Endothelial cell of umbilical vein (primary cell): ENCODE measurements at regions not wholly inside any gene's neighbourhood (a gene's known extent, or its start where the extent isn't known, plus 50 kb on each side); places are given as distances from the start of the nearest gene placed in this dataset.

Experiments used
- BruUV-seq: library from RNA; stranded (reverse); fragments of 400-500 nt; replicated peaks from 2 replicates; lab custom pipeline; 2021; lab: Mats Ljungman, UMichigan
- CTCF ChIA-PET: fragments of 300-600, 350-600 bp; sonication (Branson Sonifier 250); formaldehyde crosslinking; loops from one replicate; lab custom pipeline; 2021; ENCODE audit warnings: antibody characterized with exemption, inconsistent platforms; lab: Charles Lee
- POLR2A ChIA-PET: fragments of 300-600, 350-600 bp; sonication (Branson Sonifier 250); formaldehyde crosslinking; loops from one replicate; lab custom pipeline; 2021; ENCODE audit warnings: antibody characterized with exemption, inconsistent platforms; lab: Charles Lee
- DNase-seq: peaks from one replicate; pipeline ENCODE4 v3.0.0-alpha.2; 2011; ENCODE audit warnings: low read depth, low spot score
- FAIRE-seq: peaks from 2 replicates; lab custom pipeline; 2011; peaks lifted over from hg19 to GRCh38; lab: Jason Lieb, UNC
- H2AFZ ChIP-seq: 2 replicates; pipeline ENCODE4 v1.6.0; 2012; ENCODE audit warnings: low read depth, low read length, control low read depth, inconsistent platforms
- H3K27ac ChIP-seq: 2 replicates; pipeline ENCODE4 v1.5.1; 2011; ENCODE audit warnings: low read depth, mild to moderate bottlenecking, control low read depth, low read length, moderate library complexity; ENCODE audit not compliant: insufficient read depth
- H3K27me3 ChIP-seq, 2 experiments: 2 replicates each; pipeline versions ENCODE4 v1.6.0 to v1.6.1; 2011; ENCODE audit warnings: low read length in 2 of 2, mixed read lengths in 1 of 2; ENCODE audit not compliant: control insufficient read depth in 2 of 2, insufficient read depth in 2 of 2
- H3K36me3 ChIP-seq, 2 experiments: 2 replicates in 1 of 2; 3 replicates in 1 of 2; pipeline ENCODE4 v1.5.1; 2011; ENCODE audit warnings: low read length in 2 of 2, mild to moderate bottlenecking in 1 of 2, moderate library complexity in 1 of 2; ENCODE audit not compliant: control insufficient read depth in 2 of 2, insufficient read depth in 2 of 2; ENCODE audit errors: extremely low read depth in 1 of 2
- H3K4me1 ChIP-seq: 3 replicates; pipeline ENCODE4 v1.5.1; 2011; ENCODE audit warnings: mild to moderate bottlenecking, low read length; ENCODE audit not compliant: control insufficient read depth, insufficient read depth; ENCODE audit errors: extremely low read depth
- H3K4me2 ChIP-seq: 2 replicates; pipeline ENCODE4 v1.6.1; 2011; ENCODE audit warnings: low read length, control low read depth, mixed read lengths; ENCODE audit not compliant: insufficient read depth
- H3K4me3 ChIP-seq, 3 experiments: fragments of 200-600 bp in 1 of 3; sonication (generic), shearing (Covaris generic) in 1 of 3; replicated peaks in 1 of 3; 2 replicates each; pipeline ENCODE4 v1.5.1; 2011 to 2016; ENCODE audit warnings: control low read depth in 3 of 3, low read length in 3 of 3, mild to moderate bottlenecking in 2 of 3, inconsistent platforms in 1 of 3, low read depth in 1 of 3, moderate library complexity in 1 of 3; ENCODE audit not compliant: insufficient read depth in 1 of 3
- H3K79me2 ChIP-seq: 2 replicates; pipeline ENCODE4 v1.6.0; 2012; ENCODE audit warnings: low read length, inconsistent platforms; ENCODE audit not compliant: control insufficient read depth, insufficient read depth
- H3K9ac ChIP-seq: replicated peaks from 2 replicates; pipeline ENCODE3; 2011; ENCODE audit warnings: low read length, control low read depth; ENCODE audit not compliant: insufficient read depth; ENCODE audit errors: extremely low read depth
- H3K9me1 ChIP-seq: replicated peaks from 3 replicates; pipeline ENCODE4 v1.6.0; 2011; ENCODE audit warnings: mild to moderate bottlenecking, low read length; ENCODE audit not compliant: control insufficient read depth, insufficient read depth; ENCODE audit errors: extremely low read depth
- H3K9me3 ChIP-seq: replicated peaks from 2 replicates; pipeline ENCODE4 v1.5.1; 2012; ENCODE audit warnings: low read length, inconsistent platforms; ENCODE audit not compliant: control insufficient read depth, insufficient read depth
- H4K20me1 ChIP-seq: replicated peaks from 2 replicates; pipeline ENCODE3; 2011; ENCODE audit warnings: mild to moderate bottlenecking, low read length; ENCODE audit not compliant: control insufficient read depth, insufficient read depth; ENCODE audit errors: extremely low read depth
- CTCF ChIP-seq, 2 donors: IDR thresholded peaks; 1 replicate in 1 of 2; 2 replicates in 1 of 2; pipeline ENCODE4 v1.5.1; 2011; ENCODE audit warnings: low read length in 2 of 2, mild to moderate bottlenecking in 2 of 2, moderate library complexity in 2 of 2, control low read depth in 1 of 2, inconsistent platforms in 1 of 2, low read depth in 1 of 2; ENCODE audit not compliant: insufficient read depth in 1 of 2; ENCODE audit errors: extremely low read depth in 1 of 2
- EZH2 ChIP-seq: IDR thresholded peaks from 2 replicates; pipeline ENCODE4 v1.6.1; 2012; ENCODE audit warnings: borderline replicate concordance, low read depth, mild to moderate bottlenecking, moderate library complexity, low read length, inconsistent platforms; ENCODE audit not compliant: severe bottlenecking
- FOS ChIP-seq: IDR thresholded peaks from 2 replicates; pipeline ENCODE4 v1.6.1; 2011; ENCODE audit warnings: mild to moderate bottlenecking, low read length, moderate library complexity, borderline replicate concordance; ENCODE audit not compliant: insufficient read depth
- GATA2 ChIP-seq: IDR thresholded peaks from 2 replicates; pipeline ENCODE4 v1.7.0; 2011; ENCODE audit warnings: low read depth, mild to moderate bottlenecking, moderate library complexity, mixed read lengths, low read length; ENCODE audit not compliant: insufficient read length, insufficient read depth
- JUN ChIP-seq: IDR thresholded peaks from 2 replicates; pipeline ENCODE4 v1.6.1; 2011; ENCODE audit warnings: borderline replicate concordance, low read depth; ENCODE audit not compliant: insufficient read length, insufficient read depth
- MAX ChIP-seq: IDR thresholded peaks from 2 replicates; pipeline ENCODE4 v1.6.1; 2011; ENCODE audit not compliant: insufficient read depth, insufficient read length
- MYC ChIP-seq: IDR thresholded peaks from one replicate; pipeline ENCODE4 v1.6.1; 2011; ENCODE audit warnings: mild to moderate bottlenecking, low read depth, low read length
- POLR2A ChIP-seq: IDR thresholded peaks from 2 replicates; pipeline ENCODE4 v1.6.1; 2012; ENCODE audit warnings: low read depth, mild to moderate bottlenecking, control low read depth, low read length
- POLR2AphosphoS5 ChIP-seq: IDR thresholded peaks from 2 replicates; pipeline ENCODE4 v1.6.1; 2012; ENCODE audit warnings: low read depth, mild to moderate bottlenecking, control low read depth, low read length, moderate library complexity; ENCODE audit not compliant: insufficient read depth
- dilution Hi-C: fragments of 300-500 bp; cut with MboI; formaldehyde crosslinking; loops from one replicate; pipeline ENCODE4 v1.15.0; 2019; ENCODE audit warnings: low sequenced_read_pairs; ENCODE audit not compliant: extremely low pct_ligation_motif_present
- intact Hi-C: fragments of 100-400 bp; cut with micrococcal nuclease; formaldehyde crosslinking; loops from one replicate; pipeline ENCODE4 v1.10.0; 2022

GRCh38 chr12:112638420-112638819 is 153.1 kb upstream of the RPH3A start:
- Histone ChIP-seq H3K4me3 (no peak overlapping the region), H3K27me3 (no peaks in the 10 kb centered on the region), H4K20me1 (no peaks in the 10 kb centered on the region), H3K9me1 (no peaks in the 10 kb centered on the region), H3K9me3 (no peaks in the 10 kb centered on the region), H3K27ac (no peak overlapping the region), H3K36me3 (no peaks in the 10 kb centered on the region), H3K9ac (no peak overlapping the region), H3K79me2 (no peaks in the 10 kb centered on the region), H3K4me2 (no peak overlapping the region), H2AFZ (no peak overlapping the region), H3K4me1 (no peaks in the 10 kb centered on the region)
- ChIA-PET CTCF (no interaction called here), POLR2A (no interaction called here)
- DNase-seq, result no peak
- no peak for FAIRE-seq
- dilution Hi-C loops, result no loop called here
- TF ChIP-seq MAX (no peak), CTCF (IDR thresholded peaks at IDR 0.05; ENCODE audit: extremely low read depth in 1 of 2, insufficient read depth in 1 of 2, low read depth in 1 of 2, low read length in 2 of 2) (no peak), POLR2A (no peak), JUN (no peak), POLR2AphosphoS5 (no peak), EZH2 (no peak), GATA2 (no peak), MYC (no peak), FOS (no peak)
- intact Hi-C loops, result no loop called here
- BruUV-seq, result no TSS peak
